A549 (cell line): ENCODE measurements at regions not wholly inside any gene's neighbourhood (a gene's known extent, or its start where the extent isn't known, plus 50 kb on each side); places are given as distances from the start of the nearest gene placed in this dataset.

Experiments used
- ATAC-seq, 2 experiments: fragments of 200-7000 bp in 1 of 2; fragments of >200 bp in 1 of 2; cut with Nextera tagmentation in 1 of 2; cut with Tn5 transposase in 1 of 2; 3 replicates each; pipeline versions ENCODE4 v1.8.0 to v1.9.1; 2018 to 2020; ENCODE audit warnings: mild to moderate bottlenecking in 1 of 2, moderate library complexity in 1 of 2
- CTCF ChIA-PET: fragments of 300-600 bp; sonication (Branson Sonifier 250); formaldehyde crosslinking; extraction: SDS; loops from one replicate; lab custom pipeline; 2021; ENCODE audit warnings: antibody characterized with exemption, inconsistent platforms; lab: Yijun Ruan, JAX
- POLR2A ChIA-PET: fragments of 350-600 bp; formaldehyde crosslinking; extraction: SDS; loops from one replicate; lab custom pipeline; 2021; ENCODE audit warnings: antibody characterized with exemption, inconsistent platforms; lab: Yijun Ruan, JAX
- DNase-seq, 2 experiments: peaks; one replicate each; pipeline versions ENCODE4 v3.0.0 to v3.0.0-alpha.2; 2011 to 2016; ENCODE audit warnings: low read depth in 1 of 2, low spot score in 1 of 2
- FAIRE-seq: peaks from 2 replicates; lab custom pipeline; 2011; peaks lifted over from hg19 to GRCh38; lab: Jason Lieb, UNC
- H3K27ac ChIP-seq, 2 experiments: fragments of >200 bp; sonication (Bioruptor Twin); formaldehyde crosslinking; 3 replicates each; pipeline ENCODE4 v1.5.1; 2016 to 2017
- H3K4me1 ChIP-seq: fragments of >200 bp; sonication (Bioruptor Twin); formaldehyde crosslinking; 3 replicates; pipeline ENCODE4 v1.6.1; 2016
- H3K4me2 ChIP-seq: fragments of >200 bp; sonication (Bioruptor Twin); formaldehyde crosslinking; 3 replicates; pipeline ENCODE4 v1.6.1; 2016
- H3K4me3 ChIP-seq: fragments of >200 bp; sonication (Bioruptor Twin); formaldehyde crosslinking; 3 replicates; pipeline ENCODE4 v1.5.1; 2016
- H3K9me3 ChIP-seq: fragments of >200 bp; sonication (Bioruptor Twin); formaldehyde crosslinking; 3 replicates; pipeline ENCODE4 v1.6.1; 2016
- CBX2 ChIP-seq: fragments of 200-600 bp; sonication (generic); IDR thresholded peaks from 2 replicates; pipeline ENCODE4 v1.6.1; 2016; ENCODE audit warnings: low read depth, mild to moderate bottlenecking, borderline replicate concordance
- CEBPB ChIP-seq, 2 experiments: fragments of >200 bp in 1 of 2; sonication (Bioruptor Twin) in 1 of 2; formaldehyde crosslinking in 1 of 2; IDR thresholded peaks; 2 replicates each; pipeline ENCODE4 v1.6.1; 2012 to 2016
- CHD2 ChIP-seq: fragments of 150-350 bp; IDR thresholded peaks from 2 replicates; pipeline ENCODE4 v1.6.1; 2014; ENCODE audit warnings: low read length; ENCODE audit not compliant: partially characterized antibody
- CTCF ChIP-seq: fragments of >200 bp; sonication (Bioruptor Twin); formaldehyde crosslinking; IDR thresholded peaks from 3 replicates; pipeline ENCODE4 v1.5.1; 2016
- EHF ChIP-seq: fragments of 250-450 bp; sonication (Bioruptor Pico); IDR thresholded peaks from 2 replicates; pipeline ENCODE4 v1.5.0; 2020; ENCODE audit warnings: mild to moderate bottlenecking
- EHMT2 ChIP-seq: fragments of 200-600 bp; sonication (generic); IDR thresholded peaks from 2 replicates; pipeline ENCODE4 v1.6.1; 2016; ENCODE audit warnings: antibody characterized with exemption, low read depth, mild to moderate bottlenecking, moderate library complexity
- FOSL2 ChIP-seq, 2 experiments: fragments of 450-650 bp in 1 of 2; fragments of >200 bp in 1 of 2; sonication (Bioruptor Twin) in 1 of 2; formaldehyde crosslinking; IDR thresholded peaks; 2 replicates each; pipeline versions ENCODE4 v1.5.0 to v1.6.1; 2016 to 2020; ENCODE audit warnings: mild to moderate bottlenecking in 1 of 2, moderate library complexity in 1 of 2
- HES2 ChIP-seq: fragments of >200 bp; sonication (Bioruptor Twin); formaldehyde crosslinking; IDR thresholded peaks from 2 replicates; pipeline ENCODE4 v1.6.1; 2016
- HEYL ChIP-seq: fragments of 250-450 bp; sonication (Bioruptor Pico); IDR thresholded peaks from 2 replicates; pipeline ENCODE4 v1.8.0; 2021; ENCODE audit warnings: mild to moderate bottlenecking, moderate library complexity
- HOXA7 ChIP-seq: fragments of 250-450 bp; sonication (Bioruptor Pico); IDR thresholded peaks from 2 replicates; pipeline ENCODE4 v1.5.0; 2020; ENCODE audit warnings: mild to moderate bottlenecking, moderate library complexity
- JUNB ChIP-seq: fragments of >200 bp; sonication (Bioruptor Twin); formaldehyde crosslinking; IDR thresholded peaks from 2 replicates; pipeline ENCODE4 v1.6.1; 2016
- MAFK ChIP-seq: fragments of 450-650 bp; IDR thresholded peaks from 2 replicates; pipeline ENCODE4 v1.6.1; 2014; ENCODE audit not compliant: partially characterized antibody
- POLR2A ChIP-seq: IDR thresholded peaks from 2 replicates; pipeline ENCODE4 v1.6.1; 2012; ENCODE audit warnings: mild to moderate bottlenecking, low read length
- RFX5 ChIP-seq: fragments of 450-650 bp; IDR thresholded peaks from 2 replicates; pipeline ENCODE4 v1.7.1; 2014; ENCODE audit warnings: antibody characterized with exemption, mild to moderate bottlenecking, moderate library complexity
- RNF2 ChIP-seq: fragments of 200-600 bp; sonication (generic); IDR thresholded peaks from 2 replicates; pipeline ENCODE4 v1.6.1; 2016; ENCODE audit warnings: low read depth, mild to moderate bottlenecking, antibody characterized with exemption, moderate library complexity, borderline replicate concordance
- SREBF2 ChIP-seq: fragments of 450-650 bp; IDR thresholded peaks from 2 replicates; pipeline ENCODE4 v1.6.1; 2014; ENCODE audit warnings: mild to moderate bottlenecking, moderate library complexity
- ZC3H11A ChIP-seq: fragments of 450-650 bp; IDR thresholded peaks from 2 replicates; pipeline ENCODE4 v1.6.1; 2014; ENCODE audit warnings: antibody characterized with exemption, mild to moderate bottlenecking
- ZFP36 ChIP-seq: fragments of 450-650 bp; IDR thresholded peaks from 2 replicates; pipeline ENCODE4 v1.6.1; 2014; ENCODE audit warnings: borderline replicate concordance; ENCODE audit not compliant: partially characterized antibody
- ZNF302 ChIP-seq: fragments of 250-450 bp; sonication (Bioruptor Pico); IDR thresholded peaks from 2 replicates; pipeline ENCODE4 v1.9.0; 2021; ENCODE audit warnings: inconsistent platforms, mild to moderate bottlenecking, moderate library complexity
- WGBS: methylation state at CpG from one replicate; pipeline ENCODE4 v1.1.6; 2017; ENCODE audit errors: missing lambda C conversion rate; 5-methylcytosine and 5-hydroxymethylcytosine counted together
- TF ChIP-seq, protein P1 (sequence below): fragments of 200-600 bp; sonication (generic); IDR thresholded peaks from 2 replicates; pipeline ENCODE4 v1.6.1; 2016; ENCODE audit warnings: antibody characterized with exemption, mild to moderate bottlenecking, moderate library complexity
- TF ChIP-seq, protein P2 (sequence below): fragments of 250-450 bp; sonication (Bioruptor Pico); IDR thresholded peaks from 2 replicates; pipeline ENCODE4 v1.5.0; 2020; ENCODE audit warnings: low read depth, mild to moderate bottlenecking, moderate library complexity
- TF ChIP-seq, protein P3 (sequence below): IDR thresholded peaks from 2 replicates; pipeline ENCODE4 v1.6.1; 2012
- TF ChIP-seq, protein P4 (sequence below): fragments of >200 bp; sonication (Bioruptor Twin); formaldehyde crosslinking; IDR thresholded peaks from 3 replicates; pipeline ENCODE4 v1.6.1; 2016

- TF ChIP-seq, protein P1, sequence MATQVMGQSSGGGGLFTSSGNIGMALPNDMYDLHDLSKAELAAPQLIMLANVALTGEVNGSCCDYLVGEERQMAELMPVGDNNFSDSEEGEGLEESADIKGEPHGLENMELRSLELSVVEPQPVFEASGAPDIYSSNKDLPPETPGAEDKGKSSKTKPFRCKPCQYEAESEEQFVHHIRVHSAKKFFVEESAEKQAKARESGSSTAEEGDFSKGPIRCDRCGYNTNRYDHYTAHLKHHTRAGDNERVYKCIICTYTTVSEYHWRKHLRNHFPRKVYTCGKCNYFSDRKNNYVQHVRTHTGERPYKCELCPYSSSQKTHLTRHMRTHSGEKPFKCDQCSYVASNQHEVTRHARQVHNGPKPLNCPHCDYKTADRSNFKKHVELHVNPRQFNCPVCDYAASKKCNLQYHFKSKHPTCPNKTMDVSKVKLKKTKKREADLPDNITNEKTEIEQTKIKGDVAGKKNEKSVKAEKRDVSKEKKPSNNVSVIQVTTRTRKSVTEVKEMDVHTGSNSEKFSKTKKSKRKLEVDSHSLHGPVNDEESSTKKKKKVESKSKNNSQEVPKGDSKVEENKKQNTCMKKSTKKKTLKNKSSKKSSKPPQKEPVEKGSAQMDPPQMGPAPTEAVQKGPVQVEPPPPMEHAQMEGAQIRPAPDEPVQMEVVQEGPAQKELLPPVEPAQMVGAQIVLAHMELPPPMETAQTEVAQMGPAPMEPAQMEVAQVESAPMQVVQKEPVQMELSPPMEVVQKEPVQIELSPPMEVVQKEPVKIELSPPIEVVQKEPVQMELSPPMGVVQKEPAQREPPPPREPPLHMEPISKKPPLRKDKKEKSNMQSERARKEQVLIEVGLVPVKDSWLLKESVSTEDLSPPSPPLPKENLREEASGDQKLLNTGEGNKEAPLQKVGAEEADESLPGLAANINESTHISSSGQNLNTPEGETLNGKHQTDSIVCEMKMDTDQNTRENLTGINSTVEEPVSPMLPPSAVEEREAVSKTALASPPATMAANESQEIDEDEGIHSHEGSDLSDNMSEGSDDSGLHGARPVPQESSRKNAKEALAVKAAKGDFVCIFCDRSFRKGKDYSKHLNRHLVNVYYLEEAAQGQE = no peak
- no peak for TF ChIP-seq CBX2
- TF ChIP-seq ZFP36 = no peak
- no peak for TF ChIP-seq HEYL (CRISPR knock-in tag)
Measured at GRCh38 chr6:85385636-85386315, 64.1 kb upstream of the NT5E start (continued).

DNA sequence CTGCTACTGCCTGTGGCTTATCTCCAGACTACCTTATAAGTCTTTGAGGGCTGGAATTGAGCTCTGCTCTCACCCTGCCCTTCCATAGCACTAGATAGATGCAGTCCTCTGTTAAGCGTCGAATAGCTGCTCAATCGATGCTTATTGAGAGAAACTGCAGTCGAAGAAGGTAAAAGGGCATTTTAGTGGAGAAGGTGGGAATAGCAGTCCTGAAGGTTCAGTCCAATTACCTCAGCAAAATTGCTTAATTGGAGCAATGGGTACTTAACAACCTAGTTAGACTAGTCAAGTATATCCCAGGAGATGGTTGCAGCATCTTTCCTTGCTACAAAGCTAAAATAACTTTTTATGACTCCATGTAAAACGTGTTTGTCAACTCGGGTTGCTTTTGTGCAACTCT, 66.8 kb upstream of the NT5E start:
- TF ChIP-seq CTCF (no peak), JUNB (no peak), FOSL2 (IDR thresholded peaks at IDR 0.05) (no peak), FOSL2 (CRISPR knock-in tag; IDR thresholded peaks at IDR 0.05) (no peak), RNF2 (no peak), HOXA7 (CRISPR knock-in tag) (no peak), CEBPB (IDR thresholded peaks at IDR 0.05) (no peak), EHMT2 (no peak), EHF (CRISPR knock-in tag) (no peak), ZC3H11A (no peak), POLR2A (no peak), CHD2 (no peak), SREBF2 (no peak), ZNF302 (no peak), HES2 (no peak), MAFK (no peak), RFX5 (no peak)
- TF ChIP-seq, protein P2, sequence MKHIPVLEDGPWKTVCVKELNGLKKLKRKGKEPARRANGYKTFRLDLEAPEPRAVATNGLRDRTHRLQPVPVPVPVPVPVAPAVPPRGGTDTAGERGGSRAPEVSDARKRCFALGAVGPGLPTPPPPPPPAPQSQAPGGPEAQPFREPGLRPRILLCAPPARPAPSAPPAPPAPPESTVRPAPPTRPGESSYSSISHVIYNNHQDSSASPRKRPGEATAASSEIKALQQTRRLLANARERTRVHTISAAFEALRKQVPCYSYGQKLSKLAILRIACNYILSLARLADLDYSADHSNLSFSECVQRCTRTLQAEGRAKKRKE (CRISPR knock-in tag) = no peak
- TF ChIP-seq, protein P3, sequence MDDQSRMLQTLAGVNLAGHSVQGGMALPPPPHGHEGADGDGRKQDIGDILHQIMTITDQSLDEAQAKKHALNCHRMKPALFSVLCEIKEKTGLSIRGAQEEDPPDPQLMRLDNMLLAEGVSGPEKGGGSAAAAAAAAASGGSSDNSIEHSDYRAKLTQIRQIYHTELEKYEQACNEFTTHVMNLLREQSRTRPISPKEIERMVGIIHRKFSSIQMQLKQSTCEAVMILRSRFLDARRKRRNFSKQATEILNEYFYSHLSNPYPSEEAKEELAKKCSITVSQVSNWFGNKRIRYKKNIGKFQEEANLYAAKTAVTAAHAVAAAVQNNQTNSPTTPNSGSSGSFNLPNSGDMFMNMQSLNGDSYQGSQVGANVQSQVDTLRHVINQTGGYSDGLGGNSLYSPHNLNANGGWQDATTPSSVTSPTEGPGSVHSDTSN = no peak
- TF ChIP-seq, protein P4, sequence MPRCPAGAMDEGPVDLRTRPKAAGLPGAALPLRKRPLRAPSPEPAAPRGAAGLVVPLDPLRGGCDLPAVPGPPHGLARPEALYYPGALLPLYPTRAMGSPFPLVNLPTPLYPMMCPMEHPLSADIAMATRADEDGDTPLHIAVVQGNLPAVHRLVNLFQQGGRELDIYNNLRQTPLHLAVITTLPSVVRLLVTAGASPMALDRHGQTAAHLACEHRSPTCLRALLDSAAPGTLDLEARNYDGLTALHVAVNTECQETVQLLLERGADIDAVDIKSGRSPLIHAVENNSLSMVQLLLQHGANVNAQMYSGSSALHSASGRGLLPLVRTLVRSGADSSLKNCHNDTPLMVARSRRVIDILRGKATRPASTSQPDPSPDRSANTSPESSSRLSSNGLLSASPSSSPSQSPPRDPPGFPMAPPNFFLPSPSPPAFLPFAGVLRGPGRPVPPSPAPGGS = no peak
- H3K9me3 ChIP-seq = no peaks in the 10 kb centered on the region
- H3K27ac ChIP-seq = no peak overlapping the region
- 63% methylated on average over 5 of the region's 6 CpGs for WGBS
- no peak for DNase-seq
- no peak for ATAC-seq
- H3K4me2 ChIP-seq = no peak overlapping the region
- ChIA-PET CTCF (interaction anchor here (1.1 to 1.3 kb wide), 3 partner anchors 14 to 155 kb away, joined by 3 read pairs; no protein-coding TSS in a partner anchor), POLR2A (no interaction called here)
- no peaks in the 10 kb centered on the region for H3K4me1 ChIP-seq
- no peak overlapping the region for H3K4me3 ChIP-seq
- FAIRE-seq = no peak
